ENCODE measurements at regions not wholly inside any gene's neighbourhood (a gene's known extent, or its start where the extent isn't known, plus 50 kb on each side); places are given as distances from the start of the nearest gene placed in this dataset.

DNA sequence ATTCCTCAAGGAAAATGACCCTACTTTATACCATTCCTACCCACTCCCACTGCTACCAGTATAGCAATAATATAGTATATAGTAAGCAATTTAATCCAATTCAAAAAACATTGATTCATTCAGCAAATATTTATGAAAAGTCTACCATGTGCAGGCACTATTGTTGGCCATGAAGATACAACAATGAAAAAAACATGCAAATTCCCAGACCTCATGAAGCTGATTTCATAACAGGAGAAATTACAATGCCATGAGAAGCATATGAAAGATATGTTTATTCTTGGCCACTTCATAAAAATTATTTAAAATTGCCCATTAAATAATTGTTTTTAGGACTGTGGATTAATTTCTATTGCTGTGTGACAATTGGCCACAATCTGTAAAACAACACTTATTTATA, 315.8 kb upstream of the COL8A1 start:
- TF ChIP-seq, protein P1, sequence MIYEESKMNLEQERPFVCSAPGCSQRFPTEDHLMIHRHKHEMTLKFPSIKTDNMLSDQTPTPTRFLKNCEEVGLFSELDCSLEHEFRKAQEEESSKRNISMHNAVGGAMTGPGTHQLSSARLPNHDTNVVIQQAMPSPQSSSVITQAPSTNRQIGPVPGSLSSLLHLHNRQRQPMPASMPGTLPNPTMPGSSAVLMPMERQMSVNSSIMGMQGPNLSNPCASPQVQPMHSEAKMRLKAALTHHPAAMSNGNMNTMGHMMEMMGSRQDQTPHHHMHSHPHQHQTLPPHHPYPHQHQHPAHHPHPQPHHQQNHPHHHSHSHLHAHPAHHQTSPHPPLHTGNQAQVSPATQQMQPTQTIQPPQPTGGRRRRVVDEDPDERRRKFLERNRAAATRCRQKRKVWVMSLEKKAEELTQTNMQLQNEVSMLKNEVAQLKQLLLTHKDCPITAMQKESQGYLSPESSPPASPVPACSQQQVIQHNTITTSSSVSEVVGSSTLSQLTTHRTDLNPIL (CRISPR knock-in tag; IDR thresholded peaks at IDR 0.05; ENCODE audit: low read depth): no peak
- TF ChIP-seq, protein P2, sequence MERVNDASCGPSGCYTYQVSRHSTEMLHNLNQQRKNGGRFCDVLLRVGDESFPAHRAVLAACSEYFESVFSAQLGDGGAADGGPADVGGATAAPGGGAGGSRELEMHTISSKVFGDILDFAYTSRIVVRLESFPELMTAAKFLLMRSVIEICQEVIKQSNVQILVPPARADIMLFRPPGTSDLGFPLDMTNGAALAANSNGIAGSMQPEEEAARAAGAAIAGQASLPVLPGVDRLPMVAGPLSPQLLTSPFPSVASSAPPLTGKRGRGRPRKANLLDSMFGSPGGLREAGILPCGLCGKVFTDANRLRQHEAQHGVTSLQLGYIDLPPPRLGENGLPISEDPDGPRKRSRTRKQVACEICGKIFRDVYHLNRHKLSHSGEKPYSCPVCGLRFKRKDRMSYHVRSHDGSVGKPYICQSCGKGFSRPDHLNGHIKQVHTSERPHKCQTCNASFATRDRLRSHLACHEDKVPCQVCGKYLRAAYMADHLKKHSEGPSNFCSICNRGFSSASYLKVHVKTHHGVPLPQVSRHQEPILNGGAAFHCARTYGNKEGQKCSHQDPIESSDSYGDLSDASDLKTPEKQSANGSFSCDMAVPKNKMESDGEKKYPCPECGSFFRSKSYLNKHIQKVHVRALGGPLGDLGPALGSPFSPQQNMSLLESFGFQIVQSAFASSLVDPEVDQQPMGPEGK (CRISPR knock-in tag; IDR thresholded peaks at IDR 0.05; ENCODE audit: borderline replicate concordance): no peak
- TF ChIP-seq ZFP3 (CRISPR knock-in tag; IDR thresholded peaks at IDR 0.05) (no peak), PPARA (CRISPR knock-in tag; IDR thresholded peaks at IDR 0.05; ENCODE audit: borderline replicate concordance) (no peak), ZFP30 (CRISPR knock-in tag; IDR thresholded peaks at IDR 0.05) (no peak), ZNF565 (CRISPR knock-in tag; conservative IDR thresholded peaks at IDR 0.05; ENCODE audit: low read depth) (no peak), OSR1 (CRISPR knock-in tag; IDR thresholded peaks at IDR 0.05) (no peak), TCF4 (CRISPR knock-in tag; IDR thresholded peaks at IDR 0.05; ENCODE audit: borderline replicate concordance) (no peak), CSDC2 (CRISPR knock-in tag; IDR thresholded peaks at IDR 0.05) (no peak)
- TF ChIP-seq, protein P3, sequence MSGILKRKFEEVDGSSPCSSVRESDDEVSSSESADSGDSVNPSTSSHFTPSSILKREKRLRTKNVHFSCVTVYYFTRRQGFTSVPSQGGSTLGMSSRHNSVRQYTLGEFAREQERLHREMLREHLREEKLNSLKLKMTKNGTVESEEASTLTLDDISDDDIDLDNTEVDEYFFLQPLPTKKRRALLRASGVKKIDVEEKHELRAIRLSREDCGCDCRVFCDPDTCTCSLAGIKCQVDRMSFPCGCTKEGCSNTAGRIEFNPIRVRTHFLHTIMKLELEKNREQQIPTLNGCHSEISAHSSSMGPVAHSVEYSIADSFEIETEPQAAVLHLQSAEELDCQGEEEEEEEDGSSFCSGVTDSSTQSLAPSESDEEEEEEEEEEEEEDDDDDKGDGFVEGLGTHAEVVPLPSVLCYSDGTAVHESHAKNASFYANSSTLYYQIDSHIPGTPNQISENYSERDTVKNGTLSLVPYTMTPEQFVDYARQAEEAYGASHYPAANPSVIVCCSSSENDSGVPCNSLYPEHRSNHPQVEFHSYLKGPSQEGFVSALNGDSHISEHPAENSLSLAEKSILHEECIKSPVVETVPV (CRISPR knock-in tag; IDR thresholded peaks at IDR 0.05): no peak

Data from SK-N-SH treated with all-trans-retinoic acid at 6 μM for 48 hours (cell line).